Astrocyte (in vitro differentiated cells and primary cell): ENCODE measurements at regions not wholly inside any gene's neighbourhood (a gene's known extent, or its start where the extent isn't known, plus 50 kb on each side); places are given as distances from the start of the nearest gene placed in this dataset.

Experiments
- DNase-seq: peaks from one replicate; pipeline ENCODE4 v3.0.0-alpha.2; 2010; ENCODE audit warnings: low read depth
- FAIRE-seq: peaks from 2 replicates; lab custom pipeline; 2011; peaks lifted over from hg19 to GRCh38; lab: Jason Lieb, UNC
- H2AFZ ChIP-seq: 2 replicates; pipeline ENCODE4 v1.6.0; 2012; ENCODE audit warnings: low read depth, low read length, inconsistent platforms
- H3K27ac ChIP-seq: 2 replicates; pipeline ENCODE4 v1.5.1; 2011; ENCODE audit warnings: low read depth, low read length, inconsistent platforms
- H3K27me3 ChIP-seq: 2 replicates; pipeline ENCODE4 v1.6.0; 2011; ENCODE audit warnings: low read length, inconsistent platforms; ENCODE audit not compliant: insufficient read depth
- H3K36me3 ChIP-seq: 2 replicates; pipeline ENCODE4 v1.5.1; 2011; ENCODE audit warnings: low read length, inconsistent platforms; ENCODE audit not compliant: insufficient read depth
- H3K4me1 ChIP-seq: 2 replicates; pipeline ENCODE4 v1.5.1; 2011; ENCODE audit warnings: low read length, inconsistent platforms; ENCODE audit not compliant: insufficient read depth
- H3K4me2 ChIP-seq: 2 replicates; pipeline ENCODE4 v1.6.0; 2012; ENCODE audit warnings: low read length, inconsistent platforms
- H3K4me3 ChIP-seq: 2 replicates; pipeline ENCODE4 v1.5.1; 2011; ENCODE audit warnings: low read depth, mild to moderate bottlenecking, low read length, inconsistent platforms; ENCODE audit not compliant: insufficient read depth
- H3K79me2 ChIP-seq: 2 replicates; pipeline ENCODE4 v1.6.0; 2012; ENCODE audit warnings: mild to moderate bottlenecking, low read length, inconsistent platforms; ENCODE audit not compliant: insufficient read depth
- H3K9ac ChIP-seq: 2 replicates; pipeline ENCODE4 v1.6.0; 2012; ENCODE audit warnings: mild to moderate bottlenecking, low read length, inconsistent platforms
- H3K9me3 ChIP-seq: 2 replicates; pipeline ENCODE4 v1.5.1; 2012; ENCODE audit warnings: low read depth, mild to moderate bottlenecking, low read length, inconsistent platforms; ENCODE audit not compliant: insufficient read depth
- H4K20me1 ChIP-seq: 2 replicates; pipeline ENCODE4 v1.6.0; 2012; ENCODE audit warnings: low read length, inconsistent platforms; ENCODE audit not compliant: insufficient read depth
- H3K27ac Mint-ChIP-seq: one replicate; pipeline ENCODE4 v1.8.0; 2021; ENCODE audit warnings: mild to moderate bottlenecking, mixed read lengths; ENCODE audit not compliant: unreplicated experiment
- H3K27me3 Mint-ChIP-seq: one replicate; pipeline ENCODE4 v1.8.0; 2021; ENCODE audit warnings: low read depth, mixed read lengths; ENCODE audit not compliant: unreplicated experiment
- H3K36me3 Mint-ChIP-seq: one replicate; pipeline ENCODE4 v1.8.0; 2021; ENCODE audit warnings: low read depth, mixed read lengths; ENCODE audit not compliant: unreplicated experiment
- H3K4me1 Mint-ChIP-seq: one replicate; pipeline ENCODE4 v1.8.0; 2021; ENCODE audit warnings: low read depth, mixed read lengths; ENCODE audit not compliant: unreplicated experiment
- H3K4me3 Mint-ChIP-seq: one replicate; pipeline ENCODE4 v1.8.0; 2021; ENCODE audit warnings: mild to moderate bottlenecking, moderate library complexity, mixed read lengths; ENCODE audit not compliant: unreplicated experiment
- H3K9me3 Mint-ChIP-seq: one replicate; pipeline ENCODE4 v1.8.0; 2021; ENCODE audit warnings: mild to moderate bottlenecking, mixed read lengths; ENCODE audit not compliant: unreplicated experiment
- CTCF ChIP-seq: IDR thresholded peaks from 2 replicates; pipeline ENCODE4 v1.5.1; 2011; ENCODE audit warnings: low read depth, mild to moderate bottlenecking, inconsistent platforms, low read length, moderate library complexity; ENCODE audit not compliant: insufficient read depth
- EZH2 ChIP-seq: IDR thresholded peaks from 2 replicates; pipeline ENCODE4 v1.6.1; 2012; ENCODE audit warnings: mild to moderate bottlenecking, low read length, inconsistent platforms; ENCODE audit not compliant: insufficient read depth

- Histone ChIP-seq H3K27me3 (no peaks in the 10 kb centered on the region), H2AFZ (no peak overlapping the region), H3K36me3 (no peaks in the 10 kb centered on the region), H3K79me2 (no peaks in the 10 kb centered on the region), H3K9me3 (no peaks in the 10 kb centered on the region), H4K20me1 (no peaks in the 10 kb centered on the region), H3K4me3 (no peak overlapping the region), H3K4me1 (no peaks in the 10 kb centered on the region), H3K4me2 (no peak overlapping the region), H3K27ac (no peak overlapping the region), H3K9ac (no peak overlapping the region)
- DNase-seq (no peak), FAIRE-seq (no peak)
- H3K9me3 Mint-ChIP-seq: no peaks in the 10 kb centered on the region
- no peaks in the 10 kb centered on the region for H3K36me3 Mint-ChIP-seq
- no peak overlapping the region for H3K27ac Mint-ChIP-seq
- no peaks in the 10 kb centered on the region for H3K4me1 Mint-ChIP-seq
- peaks cover 21% of the 10 kb centered on the region for H3K27me3 Mint-ChIP-seq
- H3K4me3 Mint-ChIP-seq: no peak overlapping the region
- TF ChIP-seq EZH2: no peak
- TF ChIP-seq CTCF: no peak
Measured at GRCh38 chr2:19725392-19725791, 176.4 kb downstream of the TTC32 start.

GRCh38 chr2:19723021-19723420 is 178.8 kb downstream of the TTC32 start:
- Histone ChIP-seq H3K9ac (no peak overlapping the region), H3K4me2 (no peak overlapping the region), H3K36me3 (no peaks in the 10 kb centered on the region), H3K79me2 (no peaks in the 10 kb centered on the region), H3K27ac (no peak overlapping the region), H3K4me3 (no peak overlapping the region), H4K20me1 (no peaks in the 10 kb centered on the region), H3K4me1 (no peaks in the 10 kb centered on the region), H2AFZ (no peak overlapping the region), H3K27me3 (no peaks in the 10 kb centered on the region), H3K9me3 (no peaks in the 10 kb centered on the region)
- H3K27me3 Mint-ChIP-seq: peaks cover 18% of the 10 kb centered on the region
- no peaks in the 10 kb centered on the region for H3K4me1 Mint-ChIP-seq
- DNase-seq (no peak), FAIRE-seq (no peak)
- no peaks in the 10 kb centered on the region for H3K9me3 Mint-ChIP-seq
- H3K4me3 Mint-ChIP-seq: no peak overlapping the region
- H3K27ac Mint-ChIP-seq: no peak overlapping the region
- peaks cover 2% of the 10 kb centered on the region for H3K36me3 Mint-ChIP-seq
- TF ChIP-seq EZH2 (no peak), CTCF (no peak)

GRCh38 chr2:19722531-19722971 is 179.2 kb downstream of the TTC32 start:
- Mint-ChIP-seq H3K9me3 (no peaks in the 10 kb centered on the region), H3K4me1 (no peaks in the 10 kb centered on the region), H3K27ac (no peak overlapping the region), H3K27me3 (peaks cover 19% of the 10 kb centered on the region), H3K4me3 (no peak overlapping the region), H3K36me3 (peaks cover 2% of the 10 kb centered on the region)
- Histone ChIP-seq H3K4me2 (no peak overlapping the region), H3K27me3 (no peaks in the 10 kb centered on the region), H3K4me1 (no peaks in the 10 kb centered on the region), H3K9ac (no peak overlapping the region), H4K20me1 (no peaks in the 10 kb centered on the region), H3K27ac (no peak overlapping the region), H3K4me3 (no peak overlapping the region), H3K9me3 (no peaks in the 10 kb centered on the region), H3K79me2 (no peaks in the 10 kb centered on the region), H2AFZ (no peak overlapping the region), H3K36me3 (no peaks in the 10 kb centered on the region)
- FAIRE-seq: no peak
- DNase-seq: no peak
- no peak for TF ChIP-seq EZH2
